ENCODE measurements at regions not wholly inside any gene's neighbourhood (a gene's known extent, or its start where the extent isn't known, plus 50 kb on each side); places are given as distances from the start of the nearest gene placed in this dataset.

DNA sequence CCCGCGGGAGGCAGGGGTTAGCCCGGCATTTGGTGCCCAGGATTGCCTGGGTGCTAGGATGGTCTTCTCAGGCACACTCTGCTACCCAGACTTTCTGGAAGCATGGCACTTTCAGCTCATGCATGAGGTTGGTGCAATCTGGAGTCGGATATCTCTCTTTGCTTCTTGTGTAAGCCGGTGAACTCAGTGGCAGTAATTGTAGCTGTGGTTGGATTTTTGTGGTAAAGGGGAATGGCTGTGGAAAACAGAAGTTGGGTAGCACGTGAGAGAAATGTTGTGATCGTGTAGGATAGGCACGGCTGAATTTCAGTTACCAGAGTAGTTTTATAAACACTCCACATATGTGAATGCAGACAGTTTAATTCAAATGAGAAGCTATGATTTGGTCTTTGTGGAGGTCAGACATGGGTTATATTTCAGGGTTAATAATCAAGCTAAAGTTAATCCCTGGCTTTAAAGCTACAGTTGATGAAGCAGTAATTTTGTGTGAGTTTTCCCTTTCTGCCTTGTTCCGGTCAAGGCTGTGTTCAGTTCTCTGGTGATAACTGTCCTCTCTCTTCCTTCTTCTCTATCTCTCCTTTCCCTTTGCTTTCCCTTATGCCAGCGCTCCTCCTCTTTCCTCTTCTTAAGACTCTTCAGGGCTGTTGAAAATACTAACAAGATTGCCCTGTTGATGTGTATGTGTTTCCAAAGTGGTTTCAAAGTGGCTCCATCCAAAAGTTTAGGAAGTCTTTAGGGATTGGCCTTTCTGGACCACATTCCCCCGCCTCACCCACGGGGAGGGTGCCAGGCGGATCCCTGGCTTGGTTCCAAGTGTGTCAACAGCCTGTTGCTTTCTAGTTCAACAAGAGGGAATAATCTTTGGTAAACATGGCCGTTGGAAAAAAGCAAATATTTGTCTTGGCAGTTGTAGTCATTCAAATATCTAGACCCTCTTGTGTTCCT is 404.6 kb upstream of the C2CD4B start:
- peaks cover 0 to 6% of the 10 kb centered on the region in 2 donors for H3K4me1 ChIP-seq (ENCODE audit: control insufficient read depth in 2 of 2, insufficient read depth in 1 of 2, low read depth in 1 of 2, low read length in 2 of 2)
- no peak overlapping the region for H2BK12ac ChIP-seq (ENCODE audit: low read length)
- H3K14ac ChIP-seq (ENCODE audit: low read length) = no peak overlapping the region
- H3K18ac ChIP-seq (ENCODE audit: low read length) = no peak overlapping the region
- H3K9ac ChIP-seq (ENCODE audit: low read depth, low read length, poor library complexity) = no peak overlapping the region
- no peak for DNase-seq (ENCODE audit: low spot score)
- no peak overlapping the region for H2BK5ac ChIP-seq (ENCODE audit: low read length)
- H4K8ac ChIP-seq (ENCODE audit: low read depth, low read length) = no peak overlapping the region
- no peak overlapping the region for H3K23ac ChIP-seq (ENCODE audit: low read depth, low read length, poor library complexity)
- H3K36me3 ChIP-seq (replicated peaks in 1 of 2; ENCODE audit: control insufficient read depth in 2 of 2, insufficient read depth in 2 of 2, low read length in 2 of 2) = no peaks in the 10 kb centered on the region
- H3K27me3 ChIP-seq (ENCODE audit: control insufficient read depth in 3 of 3, insufficient read depth in 3 of 3, low read depth in 1 of 3, low read length in 3 of 3) = no peaks in the 10 kb centered on the region
- H3K4me3 ChIP-seq (ENCODE audit: low read length in 2 of 2) = no peak overlapping the region
- H3K79me1 ChIP-seq (ENCODE audit: low read depth, low read length) = no peaks in the 10 kb centered on the region
- no peak overlapping the region for H2AK5ac ChIP-seq (ENCODE audit: low read depth, low read length)
- H3K4me2 ChIP-seq (ENCODE audit: insufficient read depth, low read length, poor library complexity, severe bottlenecking) = no peak overlapping the region
- no peak overlapping the region for H3K27ac ChIP-seq (replicated peaks; ENCODE audit: low read length)
- H3K4ac ChIP-seq (ENCODE audit: low read length) = no peak overlapping the region
- no peak overlapping the region for H4K91ac ChIP-seq (ENCODE audit: low read depth, low read length, poor library complexity)
- no peak overlapping the region for H2AFZ ChIP-seq (ENCODE audit: low read length)
- H2BK15ac ChIP-seq (ENCODE audit: low read length) = no peak overlapping the region
- WGBS, 2 donors (ENCODE audit: extremely low coverage in 2 of 2, insufficient read length in 2 of 2, insufficient replicate concordance in 1 of 2) = 100% methylated on average over 2 of the region's 14 CpGs; no CpG with 5 or more reads in 1 of the 2 donors
- H2BK120ac ChIP-seq (ENCODE audit: low read depth, low read length) = no peak overlapping the region
- H3K9me3 ChIP-seq (replicated peaks in 1 of 2; ENCODE audit: control insufficient read depth in 2 of 2, insufficient read depth in 1 of 2, low read depth in 1 of 2, low read length in 2 of 2) = no peaks in the 10 kb centered on the region

DNA sequence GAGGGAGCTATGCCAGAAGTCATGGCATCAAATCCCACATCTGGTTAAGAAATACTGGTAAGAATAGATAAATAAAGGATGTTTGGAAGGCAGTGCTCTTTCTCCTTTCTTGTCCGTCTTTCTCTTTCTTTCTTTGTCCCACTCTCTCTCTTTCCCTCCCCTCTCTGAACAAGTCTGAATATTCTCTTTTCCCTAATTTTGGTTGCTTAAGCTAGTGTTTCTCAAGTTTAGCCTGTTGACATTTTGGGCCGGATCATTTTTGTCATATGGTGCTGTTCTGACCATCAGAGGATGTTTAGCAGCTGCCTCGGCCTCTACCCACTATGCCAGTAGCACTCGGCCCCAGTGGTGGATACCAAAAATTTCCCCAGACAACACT is 405.3 kb upstream of the C2CD4B start:
- no peak overlapping the region for H2BK15ac ChIP-seq (ENCODE audit: low read length)
- H3K27ac ChIP-seq (replicated peaks; ENCODE audit: low read length) = no peak overlapping the region
- no peak overlapping the region for H3K14ac ChIP-seq (ENCODE audit: low read length)
- H3K4me2 ChIP-seq (ENCODE audit: insufficient read depth, low read length, poor library complexity, severe bottlenecking) = no peak overlapping the region
- H3K9me3 ChIP-seq (replicated peaks in 1 of 2; ENCODE audit: control insufficient read depth in 2 of 2, insufficient read depth in 1 of 2, low read depth in 1 of 2, low read length in 2 of 2) = no peaks in the 10 kb centered on the region
- peaks cover 0 to 6% of the 10 kb centered on the region in 2 donors for H3K4me1 ChIP-seq (ENCODE audit: control insufficient read depth in 2 of 2, insufficient read depth in 1 of 2, low read depth in 1 of 2, low read length in 2 of 2)
- no peak overlapping the region for H2AK5ac ChIP-seq (ENCODE audit: low read depth, low read length)
- no peak for DNase-seq (ENCODE audit: low spot score)
- no CpG with 5 or more reads among the region's 4 CpGs for WGBS, 2 donors (ENCODE audit: extremely low coverage in 2 of 2, insufficient read length in 2 of 2, insufficient replicate concordance in 1 of 2)
- no peak overlapping the region for H4K8ac ChIP-seq (ENCODE audit: low read depth, low read length)
- H2BK12ac ChIP-seq (ENCODE audit: low read length) = no peak overlapping the region
- no peaks in the 10 kb centered on the region for H3K36me3 ChIP-seq (replicated peaks in 1 of 2; ENCODE audit: control insufficient read depth in 2 of 2, insufficient read depth in 2 of 2, low read length in 2 of 2)
- no peak overlapping the region for H2BK120ac ChIP-seq (ENCODE audit: low read depth, low read length)
- H3K27me3 ChIP-seq (ENCODE audit: control insufficient read depth in 3 of 3, insufficient read depth in 3 of 3, low read depth in 1 of 3, low read length in 3 of 3) = no peaks in the 10 kb centered on the region
- H2BK5ac ChIP-seq (ENCODE audit: low read length) = no peak overlapping the region
- no peak overlapping the region for H3K4ac ChIP-seq (ENCODE audit: low read length)
- no peak overlapping the region for H3K4me3 ChIP-seq (ENCODE audit: low read length in 2 of 2)
- no peak overlapping the region for H2AFZ ChIP-seq (ENCODE audit: low read length)
- H3K18ac ChIP-seq (ENCODE audit: low read length) = no peak overlapping the region
- H3K23ac ChIP-seq (ENCODE audit: low read depth, low read length, poor library complexity) = no peak overlapping the region
- no peak overlapping the region for H3K9ac ChIP-seq (ENCODE audit: low read depth, low read length, poor library complexity)
- H4K91ac ChIP-seq (ENCODE audit: low read depth, low read length, poor library complexity) = no peak overlapping the region
- H3K79me1 ChIP-seq (ENCODE audit: low read depth, low read length) = no peaks in the 10 kb centered on the region

DNA sequence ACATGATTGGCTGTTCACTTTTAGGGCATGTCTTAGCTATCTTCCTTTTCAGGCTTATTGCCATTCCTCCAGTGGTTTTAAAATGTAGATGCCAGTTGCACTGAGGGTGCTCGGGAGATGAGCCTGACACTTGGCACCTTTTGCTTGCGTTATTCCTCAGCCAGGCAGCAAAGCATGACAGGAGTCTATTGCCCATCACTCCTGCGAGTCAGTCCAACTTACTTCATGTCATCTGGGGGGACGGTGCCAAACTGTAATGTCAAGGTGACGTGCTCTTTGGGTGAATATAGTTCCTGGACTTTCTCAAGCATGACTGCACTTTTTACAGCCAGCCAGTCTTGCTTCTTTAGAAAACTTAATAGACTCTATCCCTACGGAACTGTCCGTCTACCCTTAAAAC is 406.0 kb upstream of the C2CD4B start:
- no peak overlapping the region for H3K9ac ChIP-seq (ENCODE audit: low read depth, low read length, poor library complexity)
- no peak overlapping the region for H3K23ac ChIP-seq (ENCODE audit: low read depth, low read length, poor library complexity)
- H3K4ac ChIP-seq (ENCODE audit: low read length) = no peak overlapping the region
- no peak overlapping the region for H2BK120ac ChIP-seq (ENCODE audit: low read depth, low read length)
- H2AK5ac ChIP-seq (ENCODE audit: low read depth, low read length) = no peak overlapping the region
- H2BK12ac ChIP-seq (ENCODE audit: low read length) = no peak overlapping the region
- H3K4me2 ChIP-seq (ENCODE audit: insufficient read depth, low read length, poor library complexity, severe bottlenecking) = no peak overlapping the region
- no peak overlapping the region for H2BK5ac ChIP-seq (ENCODE audit: low read length)
- no peak overlapping the region for H3K18ac ChIP-seq (ENCODE audit: low read length)
- no peaks in the 10 kb centered on the region for H3K36me3 ChIP-seq (replicated peaks in 1 of 2; ENCODE audit: control insufficient read depth in 2 of 2, insufficient read depth in 2 of 2, low read length in 2 of 2)
- H3K27me3 ChIP-seq (ENCODE audit: control insufficient read depth in 3 of 3, insufficient read depth in 3 of 3, low read depth in 1 of 3, low read length in 3 of 3) = no peaks in the 10 kb centered on the region
- no peak overlapping the region for H4K91ac ChIP-seq (ENCODE audit: low read depth, low read length, poor library complexity)
- no peak overlapping the region for H3K14ac ChIP-seq (ENCODE audit: low read length)
- H3K9me3 ChIP-seq (replicated peaks in 1 of 2; ENCODE audit: control insufficient read depth in 2 of 2, insufficient read depth in 1 of 2, low read depth in 1 of 2, low read length in 2 of 2) = no peaks in the 10 kb centered on the region
- H2BK15ac ChIP-seq (ENCODE audit: low read length) = no peak overlapping the region
- no peak overlapping the region for H4K8ac ChIP-seq (ENCODE audit: low read depth, low read length)
- 100% methylated on average over 2 of the region's 7 CpGs; no CpG with 5 or more reads in 1 of the 2 donors for WGBS, 2 donors (ENCODE audit: extremely low coverage in 2 of 2, insufficient read length in 2 of 2, insufficient replicate concordance in 1 of 2)
- peaks cover 0 to 6% of the 10 kb centered on the region in 2 donors for H3K4me1 ChIP-seq (ENCODE audit: control insufficient read depth in 2 of 2, insufficient read depth in 1 of 2, low read depth in 1 of 2, low read length in 2 of 2)
- H3K4me3 ChIP-seq (ENCODE audit: low read length in 2 of 2) = no peak overlapping the region
- H2AFZ ChIP-seq (ENCODE audit: low read length) = no peak overlapping the region
- no peak overlapping the region for H3K27ac ChIP-seq (replicated peaks; ENCODE audit: low read length)
- H3K79me1 ChIP-seq (ENCODE audit: low read depth, low read length) = no peaks in the 10 kb centered on the region
- no peak for DNase-seq (ENCODE audit: low spot score)

DNA sequence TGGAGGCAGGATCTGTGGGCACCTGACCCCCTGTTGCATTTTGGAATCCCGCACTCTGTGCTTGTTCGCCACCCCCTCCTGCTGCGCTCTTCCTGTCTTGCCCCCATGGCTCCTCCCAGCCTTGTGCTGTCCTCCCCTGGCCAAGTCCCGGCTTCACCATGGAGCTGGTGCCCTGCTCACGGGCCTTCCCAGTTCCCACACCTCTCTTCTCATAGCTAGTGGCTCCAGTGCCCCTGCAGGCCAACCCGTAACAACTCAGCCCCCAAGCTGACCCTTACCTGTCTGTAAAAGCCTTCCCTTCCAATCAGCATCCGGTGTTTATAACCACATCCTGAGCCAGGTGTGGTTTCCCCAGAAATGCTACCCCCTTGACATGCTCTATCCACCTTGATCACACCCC is 407.7 kb upstream of the C2CD4B start:
- no peak overlapping the region for H2BK12ac ChIP-seq (ENCODE audit: low read length)
- peaks cover 0 to 6% of the 10 kb centered on the region in 2 donors for H3K4me1 ChIP-seq (ENCODE audit: control insufficient read depth in 2 of 2, insufficient read depth in 1 of 2, low read depth in 1 of 2, low read length in 2 of 2)
- peak overlapping the region; percentile 56 for H2BK5ac ChIP-seq (ENCODE audit: low read length)
- no CpG with 5 or more reads among the region's 7 CpGs for WGBS, 2 donors (ENCODE audit: extremely low coverage in 2 of 2, insufficient read length in 2 of 2, insufficient replicate concordance in 1 of 2)
- H2BK15ac ChIP-seq (ENCODE audit: low read length) = no peak overlapping the region
- no peak overlapping the region for H4K8ac ChIP-seq (ENCODE audit: low read depth, low read length)
- no peaks in the 10 kb centered on the region for H3K9me3 ChIP-seq (replicated peaks in 1 of 2; ENCODE audit: control insufficient read depth in 2 of 2, insufficient read depth in 1 of 2, low read depth in 1 of 2, low read length in 2 of 2)
- H2AK5ac ChIP-seq (ENCODE audit: low read depth, low read length) = peak overlapping the region; percentile 13
- no peak overlapping the region for H3K4me2 ChIP-seq (ENCODE audit: insufficient read depth, low read length, poor library complexity, severe bottlenecking)
- no peak overlapping the region for H2BK120ac ChIP-seq (ENCODE audit: low read depth, low read length)
- H3K27me3 ChIP-seq (ENCODE audit: control insufficient read depth in 3 of 3, insufficient read depth in 3 of 3, low read depth in 1 of 3, low read length in 3 of 3) = no peaks in the 10 kb centered on the region
- H3K18ac ChIP-seq (ENCODE audit: low read length) = no peak overlapping the region
- H3K23ac ChIP-seq (ENCODE audit: low read depth, low read length, poor library complexity) = no peak overlapping the region
- no peak overlapping the region for H3K14ac ChIP-seq (ENCODE audit: low read length)
- no peak overlapping the region for H3K4me3 ChIP-seq (ENCODE audit: low read length in 2 of 2)
- H3K9ac ChIP-seq (ENCODE audit: low read depth, low read length, poor library complexity) = no peak overlapping the region
- no peak overlapping the region for H2AFZ ChIP-seq (ENCODE audit: low read length)
- no peak for DNase-seq (ENCODE audit: low spot score)
- no peak overlapping the region for H4K91ac ChIP-seq (ENCODE audit: low read depth, low read length, poor library complexity)
- no peak overlapping the region for H3K27ac ChIP-seq (replicated peaks; ENCODE audit: low read length)
- H3K79me1 ChIP-seq (ENCODE audit: low read depth, low read length) = no peaks in the 10 kb centered on the region
- no peaks in the 10 kb centered on the region for H3K36me3 ChIP-seq (replicated peaks in 1 of 2; ENCODE audit: control insufficient read depth in 2 of 2, insufficient read depth in 2 of 2, low read length in 2 of 2)
- no peak overlapping the region for H3K4ac ChIP-seq (ENCODE audit: low read length)
